NCI-H2107 (cell line): ENCODE measurements at regions not wholly inside any gene's neighbourhood (a gene's known extent, or its start where the extent isn't known, plus 50 kb on each side); places are given as distances from the start of the nearest gene placed in this dataset.
"Not testable (repeated sequence)": the region's sequence is repeated elsewhere in the genome, so short reads cannot be mapped to it uniquely, and the experiment has no call there.

Experiments used
- DNase-seq: peaks from one replicate; lab custom pipeline; 2025; lab: John Stamatoyannopoulos, UW

DNA sequence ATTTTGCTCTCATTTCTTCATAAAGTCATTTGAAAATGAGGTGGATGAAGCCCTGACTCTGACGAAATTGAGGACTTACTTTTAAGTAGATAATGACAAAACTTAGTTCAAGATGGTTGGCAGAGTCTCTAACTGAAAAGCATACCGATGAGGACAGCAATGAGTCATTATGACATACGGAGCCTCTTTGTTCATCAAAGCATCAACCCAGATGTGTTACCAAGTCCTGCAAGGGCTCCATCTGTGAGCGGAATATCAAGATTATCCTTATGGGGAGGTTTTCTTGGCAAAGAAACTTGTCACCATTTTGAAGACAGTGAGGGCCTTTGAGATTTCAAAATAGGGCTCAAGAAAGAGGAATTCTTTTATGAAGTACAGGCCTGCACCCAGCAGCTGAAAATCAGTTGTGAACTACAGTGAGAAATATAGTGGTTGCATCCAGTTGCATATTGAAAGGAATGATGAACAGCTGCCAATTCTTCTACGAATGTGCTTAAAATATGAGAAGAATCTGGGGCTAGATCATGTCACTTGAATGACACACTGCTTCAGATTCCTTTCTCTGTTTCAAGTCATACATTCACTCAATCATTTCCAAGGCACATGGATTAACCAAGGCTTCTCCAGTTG, 86.6 kb upstream of the SLC24A2 start:
- no peak for DNase-seq

DNA sequence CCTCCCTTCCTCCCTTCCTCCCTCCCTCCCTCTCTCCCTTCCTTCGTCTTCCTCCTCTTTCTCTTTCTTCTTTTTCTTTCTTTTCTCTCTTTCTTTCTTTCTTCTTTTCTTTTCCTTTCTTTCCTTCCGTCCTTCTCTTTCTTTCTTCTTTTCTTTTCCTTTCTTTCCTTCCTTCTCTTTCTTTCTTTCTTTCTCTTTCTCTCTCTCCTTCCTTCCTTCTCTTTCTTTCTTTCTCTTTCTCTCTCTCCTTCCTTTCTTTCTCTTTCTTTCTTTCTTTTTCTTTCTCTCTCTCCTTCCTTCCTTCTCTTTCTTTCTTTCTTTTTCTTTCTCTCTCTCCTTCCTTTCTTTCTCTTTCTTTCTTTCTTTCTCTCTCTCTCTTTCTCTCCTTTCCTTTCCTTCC, 84.4 kb upstream of the SLC24A2 start:
- not testable (repeated sequence) for DNase-seq

DNA sequence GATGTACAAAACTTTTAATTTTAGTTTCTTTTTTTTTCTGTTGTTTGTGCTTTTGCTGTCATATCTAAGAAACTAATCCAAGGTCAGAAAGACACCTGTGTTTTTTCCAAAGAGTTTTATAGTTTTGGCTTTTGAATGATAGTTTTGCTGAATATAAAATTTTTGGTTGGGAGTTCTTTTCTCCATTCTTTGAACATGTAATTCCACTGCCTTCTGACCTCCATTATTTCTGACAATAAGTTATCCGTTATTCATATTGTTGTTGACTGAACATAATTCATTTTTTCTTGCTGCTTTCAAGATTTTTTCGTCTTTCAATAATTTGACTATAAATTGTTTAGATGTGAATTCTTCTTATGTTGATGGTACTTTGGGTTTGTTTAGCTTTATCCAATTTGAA, 82.2 kb upstream of the SLC24A2 start:
- DNase-seq, result no peak

DNA sequence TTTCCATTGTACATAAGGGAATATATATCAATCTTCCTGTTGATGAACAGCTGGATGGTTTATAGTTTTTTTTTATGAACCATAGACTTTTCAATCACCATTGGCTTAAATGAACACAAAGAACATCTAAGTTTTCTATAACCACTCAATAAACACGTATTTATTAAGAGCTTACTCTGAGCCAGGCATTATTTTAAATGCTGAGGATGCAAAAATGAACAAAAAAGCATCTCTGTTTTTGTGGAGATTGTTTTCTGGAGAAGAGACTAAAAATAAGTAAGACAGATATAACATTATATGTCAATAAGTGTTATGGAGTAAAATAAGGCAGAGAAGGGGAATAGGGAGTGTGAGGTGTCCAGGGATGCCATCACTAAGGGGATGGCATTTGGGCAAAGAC, 52.1 kb upstream of the SLC24A2 start:
- DNase-seq, result no peak
